ENCODE measurements at regions not wholly inside any gene's neighbourhood (a gene's known extent, or its start where the extent isn't known, plus 50 kb on each side); places are given as distances from the start of the nearest gene placed in this dataset.

DNA sequence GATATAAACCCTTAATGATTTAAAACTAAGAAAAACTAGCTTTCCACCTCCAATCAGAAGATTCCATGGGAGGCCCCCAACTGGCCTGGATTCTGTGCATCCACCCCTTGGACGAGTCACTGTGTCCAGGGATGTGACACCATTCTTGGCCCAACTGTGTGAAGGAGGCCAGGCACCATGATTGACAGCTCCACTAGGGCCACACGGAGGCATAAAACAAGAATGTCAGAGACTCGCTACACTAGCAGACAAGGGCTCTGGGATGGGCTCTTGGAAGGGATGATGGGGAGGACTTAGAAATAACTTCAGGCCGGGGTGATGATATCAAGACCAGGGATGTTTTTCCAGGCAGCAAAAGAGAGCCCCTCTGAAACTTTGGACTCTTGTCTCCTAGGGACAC is 117.8 kb upstream of the GNAO1 start:
- no peak for TF ChIP-seq EP300 (IDR thresholded peaks at IDR 0.05)
- no peak for TF ChIP-seq CTCF (IDR thresholded peaks at IDR 0.05)
- no peak for TF ChIP-seq POLR2A (IDR thresholded peaks at IDR 0.05)

Measured in ovary (tissue), 3 donors.